HPDE6-E6E7 (cell line): ENCODE measurements at regions not wholly inside any gene's neighbourhood (a gene's known extent, or its start where the extent isn't known, plus 50 kb on each side); places are given as distances from the start of the nearest gene placed in this dataset.

Experiments used
- DNase-seq: peaks from one replicate; pipeline ENCODE4 v3.0.0; 2011; ENCODE audit warnings: missing footprints; ENCODE audit errors: extremely low spot score

GRCh38 chr10:107477266-107477665, 312.8 kb upstream of the SORCS1 start:
- DNase-seq, result no peak

- DNase-seq, result no peak
These were observed 311.9 kb upstream of the SORCS1 start for GRCh38 chr10:107476408-107476807.

- DNase-seq, result no peak
These were observed 310.1 kb upstream of the SORCS1 start for GRCh38 chr10:107474650-107475049.

- DNase-seq, result no peak
These were observed 308.7 kb upstream of the SORCS1 start for GRCh38 chr10:107473225-107473624.

GRCh38 chr10:107471911-107472310, 307.4 kb upstream of the SORCS1 start:
- no peak for DNase-seq

- DNase-seq, result no peak
These were observed 289.1 kb upstream of the SORCS1 start for GRCh38 chr10:107453561-107453960.

GRCh38 chr10:107451047-107451446, 286.5 kb upstream of the SORCS1 start:
- no peak for DNase-seq

- no peak for DNase-seq
These were observed 285.6 kb upstream of the SORCS1 start for GRCh38 chr10:107450056-107450455.

GRCh38 chr10:107444443-107444842, 279.9 kb upstream of the SORCS1 start:
- DNase-seq, result no peak

GRCh38 chr10:107443813-107444212, 279.3 kb upstream of the SORCS1 start:
- DNase-seq, result no peak

GRCh38 chr10:107443326-107443725, 278.8 kb upstream of the SORCS1 start:
- DNase-seq, result no peak

GRCh38 chr10:107442035-107442505, 277.6 kb upstream of the SORCS1 start:
- peak; percentile 12 for DNase-seq

- DNase-seq, result no peak
These were observed 276.2 kb upstream of the SORCS1 start for GRCh38 chr10:107440741-107441140.

- no peak for DNase-seq
These were observed 273.4 kb upstream of the SORCS1 start for GRCh38 chr10:107437921-107438320.

GRCh38 chr10:107436568-107436967, 272.1 kb upstream of the SORCS1 start:
- DNase-seq, result no peak

- no peak for DNase-seq
These were observed 270.3 kb upstream of the SORCS1 start for GRCh38 chr10:107434854-107435253.

GRCh38 chr10:107434201-107434600, 269.7 kb upstream of the SORCS1 start:
- no peak for DNase-seq

- no peak for DNase-seq
These were observed 269.1 kb upstream of the SORCS1 start for GRCh38 chr10:107433605-107434004.

- DNase-seq, result no peak
These were observed 265.9 kb upstream of the SORCS1 start for GRCh38 chr10:107430446-107430845.

- DNase-seq, result no peak
These were observed 262.5 kb upstream of the SORCS1 start for GRCh38 chr10:107427016-107427415.

- no peak for DNase-seq
These were observed 261.5 kb upstream of the SORCS1 start for GRCh38 chr10:107425931-107426553.

- DNase-seq, result no peak
These were observed 260.1 kb upstream of the SORCS1 start for GRCh38 chr10:107424628-107425027.

- no peak for DNase-seq
These were observed 259.4 kb upstream of the SORCS1 start for GRCh38 chr10:107423903-107424302.

GRCh38 chr10:107422681-107423080, 258.2 kb upstream of the SORCS1 start:
- DNase-seq, result no peak
